ENCODE measurements at regions not wholly inside any gene's neighbourhood (a gene's known extent, or its start where the extent isn't known, plus 50 kb on each side); places are given as distances from the start of the nearest gene placed in this dataset.

GRCh38 chr7:98520356-98520951 lies 96.6 kb upstream of the NPTX2 start:
- H3K4me3 ChIP-seq (ENCODE audit: low read depth, low read length): no peak overlapping the region
- TF ChIP-seq CTCF (IDR thresholded peaks at IDR 0.05; ENCODE audit: insufficient read depth, low read depth, low read length): no peak
- no peak for DNase-seq (ENCODE audit: low read depth)

- TF ChIP-seq CTCF (IDR thresholded peaks at IDR 0.05; ENCODE audit: insufficient read depth, low read depth, low read length): no peak
- H3K4me3 ChIP-seq (ENCODE audit: low read depth, low read length): no peak overlapping the region
- DNase-seq (ENCODE audit: low read depth): no peak
Measured at GRCh38 chr7:98518159-98518947, 98.7 kb upstream of the NPTX2 start.

- TF ChIP-seq CTCF (IDR thresholded peaks at IDR 0.05; ENCODE audit: insufficient read depth, low read depth, low read length): no peak
- DNase-seq (ENCODE audit: low read depth): no peak
- H3K4me3 ChIP-seq (ENCODE audit: low read depth, low read length): no peak overlapping the region
Measured at GRCh38 chr7:98515201-98515600, 101.9 kb upstream of the NPTX2 start.

GRCh38 chr7:98514211-98515031 lies 102.7 kb upstream of the NPTX2 start:
- TF ChIP-seq CTCF (IDR thresholded peaks at IDR 0.05; ENCODE audit: insufficient read depth, low read depth, low read length): no peak
- no peak for DNase-seq (ENCODE audit: low read depth)

GRCh38 chr7:98511175-98511574 lies 105.9 kb upstream of the NPTX2 start:
- no peak for DNase-seq (ENCODE audit: low read depth)
- no peak for TF ChIP-seq CTCF (IDR thresholded peaks at IDR 0.05; ENCODE audit: insufficient read depth, low read depth, low read length)
- H3K4me3 ChIP-seq (ENCODE audit: low read depth, low read length): no peak overlapping the region

More at GRCh38 chr7:98514211-98515031, 102.7 kb upstream of the NPTX2 start:
- no peak overlapping the region for H3K4me3 ChIP-seq (ENCODE audit: low read depth, low read length)

- H3K4me3 ChIP-seq (ENCODE audit: low read depth, low read length): no peak overlapping the region
- TF ChIP-seq CTCF (IDR thresholded peaks at IDR 0.05; ENCODE audit: insufficient read depth, low read depth, low read length): no peak
- peak; percentile 2 for DNase-seq (ENCODE audit: low read depth)
Measured at GRCh38 chr7:98509836-98510235, 107.2 kb upstream of the NPTX2 start.
